ENCODE measurements at regions not wholly inside any gene's neighbourhood (a gene's known extent, or its start where the extent isn't known, plus 50 kb on each side); places are given as distances from the start of the nearest gene placed in this dataset.

GRCh38 chr5:167880420-167880819 is 411.0 kb upstream of the WWC1 start (continued):
- no peak for TF ChIP-seq YY1 (IDR thresholded peaks at IDR 0.05)
- no peak for TF ChIP-seq CTCF (IDR thresholded peaks at IDR 0.05; ENCODE audit: low read depth, low read length, missing input control)

GRCh38 chr5:167881041-167881440 is 410.4 kb upstream of the WWC1 start:
- no peaks in the 10 kb centered on the region for H3K9me3 ChIP-seq (ENCODE audit: control insufficient read depth in 4 of 4, low read length in 3 of 4)
- no peak for DNase-seq (ENCODE audit: low spot score)
- no peaks in the 10 kb centered on the region for H3K36me3 ChIP-seq (ENCODE audit: control insufficient read depth in 4 of 4, insufficient read depth in 3 of 4, low read depth in 1 of 4, low read length in 3 of 4)
- WGBS, result 56% methylated on average over 1 of the region's 1 CpG
- H3K4me3 ChIP-seq (ENCODE audit: low read depth in 1 of 3, low read length in 3 of 3), result no peak overlapping the region
- H3K27ac ChIP-seq (ENCODE audit: low read depth in 1 of 2, low read length in 2 of 2), result no peak overlapping the region
- no peaks in the 10 kb centered on the region for H3K27me3 ChIP-seq (ENCODE audit: control insufficient read depth in 4 of 4, insufficient read depth in 4 of 4, low read length in 3 of 4)
- H3K4me1 ChIP-seq (ENCODE audit: control insufficient read depth in 4 of 4, insufficient read depth in 4 of 4, low read length in 3 of 4), result no peaks in the 10 kb centered on the region
- no peak overlapping the region for H3K9ac ChIP-seq (ENCODE audit: low read depth in 1 of 2, low read length in 2 of 2)
- TF ChIP-seq MAX (IDR thresholded peaks at IDR 0.05) (no peak), ZBTB33 (IDR thresholded peaks at IDR 0.05) (no peak), HNF4A (conservative IDR thresholded peaks at IDR 0.05) (no peak), SP1 (IDR thresholded peaks at IDR 0.05) (no peak), JUND (IDR thresholded peaks at IDR 0.05) (no peak), FOXA2 (IDR thresholded peaks at IDR 0.05) (no peak), HNF4G (IDR thresholded peaks at IDR 0.05) (no peak), TAF1 (conservative IDR thresholded peaks at IDR 0.05) (no peak), EGR1 (IDR thresholded peaks at IDR 0.05; ENCODE audit: low read depth in 2 of 2) (no peak), NR2F2 (IDR thresholded peaks at IDR 0.05) (no peak), YY1 (IDR thresholded peaks at IDR 0.05) (no peak), ATF3 (IDR thresholded peaks at IDR 0.05) (no peak), RAD21 (IDR thresholded peaks at IDR 0.05) (no peak), RXRA (IDR thresholded peaks at IDR 0.05) (no peak), FOXA1 (IDR thresholded peaks at IDR 0.05) (no peak)

- Histone ChIP-seq H3K4me1 (ENCODE audit: control insufficient read depth in 4 of 4, insufficient read depth in 4 of 4, low read length in 3 of 4) (peaks cover 0 to 7% (median 5%) of the 10 kb centered on the region in 4 donors), H3K9me3 (ENCODE audit: control insufficient read depth in 4 of 4, low read length in 3 of 4) (no peaks in the 10 kb centered on the region), H3K27me3 (ENCODE audit: control insufficient read depth in 4 of 4, insufficient read depth in 4 of 4, low read length in 3 of 4) (no peaks in the 10 kb centered on the region), H3K36me3 (ENCODE audit: control insufficient read depth in 4 of 4, insufficient read depth in 3 of 4, low read depth in 1 of 4, low read length in 3 of 4) (no peaks in the 10 kb centered on the region), H3K27ac (ENCODE audit: low read depth in 1 of 2, low read length in 2 of 2) (no peak overlapping the region), H3K4me3 (ENCODE audit: low read depth in 1 of 3, low read length in 3 of 3) (no peak overlapping the region), H3K9ac (ENCODE audit: low read depth in 1 of 2, low read length in 2 of 2) (no peak overlapping the region)
- no peak for DNase-seq (ENCODE audit: low spot score)
- 93% methylated on average over 1 of the region's 1 CpG for WGBS
- no peak for TF ChIP-seq YY1 (IDR thresholded peaks at IDR 0.05)
- no peak for TF ChIP-seq FOXA1 (IDR thresholded peaks at IDR 0.05)
- no peak for TF ChIP-seq NR2F2 (IDR thresholded peaks at IDR 0.05)
- no peak for TF ChIP-seq ZBTB33 (IDR thresholded peaks at IDR 0.05)
- no peak for TF ChIP-seq MAX (IDR thresholded peaks at IDR 0.05)
- no peak for TF ChIP-seq SP1 (IDR thresholded peaks at IDR 0.05)
- TF ChIP-seq RXRA (IDR thresholded peaks at IDR 0.05), result no peak
- no peak for TF ChIP-seq ATF3 (IDR thresholded peaks at IDR 0.05)
- no peak for TF ChIP-seq HNF4G (IDR thresholded peaks at IDR 0.05)
- no peak for TF ChIP-seq RAD21 (IDR thresholded peaks at IDR 0.05)
- no peak for TF ChIP-seq TAF1 (conservative IDR thresholded peaks at IDR 0.05)
- no peak for TF ChIP-seq HNF4A (conservative IDR thresholded peaks at IDR 0.05)
- TF ChIP-seq GABPA (IDR thresholded peaks at IDR 0.05 in 1 of 2, conservative IDR thresholded peaks at IDR 0.05 in 1 of 2), result no peak
- TF ChIP-seq CTCF (IDR thresholded peaks at IDR 0.05; ENCODE audit: low read depth, low read length, missing input control), result no peak
- TF ChIP-seq FOXA2 (IDR thresholded peaks at IDR 0.05), result no peak
These were observed 405.2 kb upstream of the WWC1 start for GRCh38 chr5:167886196-167886595.

Measured in liver (tissue), 8 donors.